GM23338 (cell line): ENCODE measurements at regions not wholly inside any gene's neighbourhood (a gene's known extent, or its start where the extent isn't known, plus 50 kb on each side); places are given as distances from the start of the nearest gene placed in this dataset.

Experiments
- CREB1 ChIP-seq: fragments of 250-450 bp; sonication (Bioruptor Pico); IDR thresholded peaks from 2 replicates; pipeline ENCODE4 v1.5.0; 2020; ENCODE audit warnings: low read depth, mild to moderate bottlenecking, moderate library complexity
- CTCF ChIP-seq, 2 experiments: fragments of 200-600 bp in 1 of 2; sonication (generic) in 1 of 2; conservative IDR thresholded peaks; 2 replicates each; pipeline versions ENCODE4 v1.5.1 to v1.6.1; 2016 to 2017; ENCODE audit warnings: antibody characterized with exemption in 2 of 2, low read depth in 2 of 2, mild to moderate bottlenecking in 2 of 2, moderate library complexity in 1 of 2
- ETS1 ChIP-seq: IDR thresholded peaks from 2 replicates; pipeline ENCODE4 v1.6.1; 2016; ENCODE audit warnings: antibody characterized with exemption
- EZH2 ChIP-seq: fragments of 200-600 bp; sonication (generic); IDR thresholded peaks from one replicate; pipeline ENCODE4 v1.8.0; 2017; ENCODE audit warnings: antibody characterized with exemption, mild to moderate bottlenecking, low read depth; ENCODE audit not compliant: unreplicated experiment
- EZH2phosphoT487 ChIP-seq: fragments of 200-600 bp; sonication (generic); IDR thresholded peaks from one replicate; pipeline ENCODE4 v1.8.1; 2018; ENCODE audit warnings: antibody characterized with exemption; ENCODE audit not compliant: unreplicated experiment
- JUNB ChIP-seq: IDR thresholded peaks from one replicate; pipeline ENCODE4 v1.6.1; 2016; ENCODE audit warnings: antibody characterized with exemption; ENCODE audit not compliant: unreplicated experiment
- NANOG ChIP-seq: IDR thresholded peaks from 2 replicates; pipeline ENCODE4 v1.6.1; 2016; ENCODE audit warnings: antibody characterized with exemption, borderline replicate concordance
- POLR2AphosphoS5 ChIP-seq: IDR thresholded peaks from 2 replicates; pipeline ENCODE4 v1.6.1; 2016; ENCODE audit warnings: antibody characterized with exemption, low read depth
- REST ChIP-seq: IDR thresholded peaks from one replicate; pipeline ENCODE4 v1.6.1; 2018; ENCODE audit warnings: antibody characterized with exemption; ENCODE audit not compliant: unreplicated experiment
- STAT1 ChIP-seq: IDR thresholded peaks from one replicate; pipeline ENCODE4 v1.6.1; 2016; ENCODE audit warnings: antibody characterized with exemption; ENCODE audit not compliant: unreplicated experiment
- ZNF114 ChIP-seq: fragments of 250-450 bp; sonication (Bioruptor Pico); IDR thresholded peaks from 2 replicates; pipeline ENCODE4 v1.5.0; 2020; ENCODE audit warnings: mild to moderate bottlenecking, moderate library complexity
- ZNF331 ChIP-seq: fragments of 250-450 bp; sonication (Bioruptor Pico); IDR thresholded peaks from 2 replicates; pipeline ENCODE4 v1.5.0; 2020; ENCODE audit warnings: low read depth, mild to moderate bottlenecking, moderate library complexity
- ZNF462 ChIP-seq: fragments of 250-450 bp; sonication (Bioruptor Pico); IDR thresholded peaks from 2 replicates; pipeline ENCODE4 v1.5.0; 2020; ENCODE audit warnings: mild to moderate bottlenecking, moderate library complexity

GRCh38 chr12:91767237-91767636, 378.4 kb downstream of the BTG1 start:
- TF ChIP-seq CTCF (conservative IDR thresholded peaks at IDR 0.05; ENCODE audit: low read depth in 2 of 2) (no peak), EZH2 (no peak), POLR2AphosphoS5 (no peak), ETS1 (no peak), ZNF114 (CRISPR knock-in tag) (no peak), EZH2phosphoT487 (no peak), REST (no peak), CREB1 (no peak), JUNB (no peak), ZNF462 (CRISPR knock-in tag) (no peak), NANOG (no peak), STAT1 (no peak), ZNF331 (CRISPR knock-in tag) (no peak)
